CD4-positive, alpha-beta T cell treated with Interleukin-6 for 4 hours (primary cell): ENCODE measurements at regions not wholly inside any gene's neighbourhood (a gene's known extent, or its start where the extent isn't known, plus 50 kb on each side); places are given as distances from the start of the nearest gene placed in this dataset.

Source experiments
- DNase-seq: peaks from one replicate; pipeline ENCODE4 v3.0.0-alpha.2; 2020; ENCODE audit warnings: mixed read lengths

- DNase-seq, result no peak
These were observed 86.7 kb upstream of the NAA20 start for GRCh38 chr20:19930426-19930825.

- DNase-seq, result no peak
These were observed 84.9 kb upstream of the NAA20 start for GRCh38 chr20:19932170-19932667.

- DNase-seq, result no peak
These were observed 82.2 kb upstream of the NAA20 start for GRCh38 chr20:19934792-19935491.

GRCh38 chr20:19935842-19936241, 81.3 kb upstream of the NAA20 start:
- no peak for DNase-seq

- no peak for DNase-seq
These were observed 80.5 kb upstream of the NAA20 start for GRCh38 chr20:19936466-19937200.

- DNase-seq, result peak; percentile 24
These were observed 79.9 kb upstream of the NAA20 start for GRCh38 chr20:19937218-19937617.

- DNase-seq, result no peak
These were observed 79.3 kb upstream of the NAA20 start for GRCh38 chr20:19937651-19938420.

- DNase-seq, result no peak
These were observed 78.6 kb upstream of the NAA20 start for GRCh38 chr20:19938421-19939090.

GRCh38 chr20:19940988-19941460, 76.1 kb upstream of the NAA20 start:
- no peak for DNase-seq

- no peak for DNase-seq
These were observed 74.6 kb upstream of the NAA20 start for GRCh38 chr20:19942611-19943010.

GRCh38 chr20:19943061-19943521, 74.1 kb upstream of the NAA20 start:
- DNase-seq, result no peak

- DNase-seq, result no peak
These were observed 72.2 kb upstream of the NAA20 start for GRCh38 chr20:19944772-19945459.

GRCh38 chr20:19945732-19946670, 71.2 kb upstream of the NAA20 start:
- DNase-seq, result no peak

- no peak for DNase-seq
These were observed 69.4 kb upstream of the NAA20 start for GRCh38 chr20:19947611-19948264.

- DNase-seq, result no peak
These were observed 67.8 kb upstream of the NAA20 start for GRCh38 chr20:19949195-19949867.

- no peak for DNase-seq
These were observed 67.1 kb upstream of the NAA20 start for GRCh38 chr20:19950042-19950441.

GRCh38 chr20:19952392-19952791, 64.8 kb upstream of the NAA20 start:
- DNase-seq, result no peak

GRCh38 chr20:19953606-19954005, 63.6 kb upstream of the NAA20 start:
- DNase-seq, result no peak

- DNase-seq, result no peak
These were observed 60.2 kb upstream of the NAA20 start for GRCh38 chr20:19956976-19957375.

- no peak for DNase-seq
These were observed 58.9 kb upstream of the NAA20 start for GRCh38 chr20:19958219-19958618.
